GM21576 (cell line): ENCODE measurements at regions not wholly inside any gene's neighbourhood (a gene's known extent, or its start where the extent isn't known, plus 50 kb on each side); places are given as distances from the start of the nearest gene placed in this dataset.

Experiments used
- ATAC-seq: cut with Tn5 transposase; IDR thresholded peaks from one replicate; pipeline ENCODE4 v1.9.1; 2021; ENCODE audit warnings: mild to moderate bottlenecking, moderate library complexity; ENCODE audit not compliant: unreplicated experiment

DNA sequence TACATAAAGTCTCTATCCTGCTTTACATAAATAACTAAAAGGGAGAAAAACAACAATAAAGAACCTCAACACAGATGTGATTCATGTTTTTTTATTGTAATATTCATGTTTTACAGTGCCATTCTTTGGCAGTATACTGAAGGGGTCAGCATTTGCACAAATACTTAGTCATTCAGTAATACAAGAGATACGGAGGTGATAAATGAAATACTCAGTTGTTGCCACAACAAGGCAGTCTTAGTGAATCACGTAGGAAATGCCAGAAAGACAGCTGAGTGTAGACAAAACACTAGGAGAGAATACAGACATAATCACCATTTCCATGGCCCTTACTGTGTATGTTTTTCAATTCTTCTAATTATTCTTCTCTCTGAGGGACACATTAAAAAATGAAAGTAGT is 910.4 kb downstream of the METTL15 start:
- ATAC-seq = no peak

DNA sequence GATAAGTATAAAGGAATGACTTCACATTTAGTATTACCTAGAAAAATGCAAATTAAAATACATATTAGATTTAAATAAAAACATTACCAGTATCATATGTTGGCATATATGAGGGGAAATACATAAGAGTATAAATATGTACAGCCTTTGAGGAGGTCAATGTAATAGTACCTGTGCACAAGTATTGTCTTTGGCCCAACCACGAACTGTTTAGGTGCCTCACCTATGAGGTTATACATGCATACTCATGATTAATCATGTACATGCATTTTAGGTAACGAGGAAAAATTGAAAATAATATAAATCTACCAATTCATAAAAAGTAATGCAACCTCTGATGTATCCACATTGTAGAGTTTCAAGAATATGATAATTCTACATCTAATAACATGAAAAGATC is 909.8 kb downstream of the METTL15 start:
- no peak for ATAC-seq

DNA sequence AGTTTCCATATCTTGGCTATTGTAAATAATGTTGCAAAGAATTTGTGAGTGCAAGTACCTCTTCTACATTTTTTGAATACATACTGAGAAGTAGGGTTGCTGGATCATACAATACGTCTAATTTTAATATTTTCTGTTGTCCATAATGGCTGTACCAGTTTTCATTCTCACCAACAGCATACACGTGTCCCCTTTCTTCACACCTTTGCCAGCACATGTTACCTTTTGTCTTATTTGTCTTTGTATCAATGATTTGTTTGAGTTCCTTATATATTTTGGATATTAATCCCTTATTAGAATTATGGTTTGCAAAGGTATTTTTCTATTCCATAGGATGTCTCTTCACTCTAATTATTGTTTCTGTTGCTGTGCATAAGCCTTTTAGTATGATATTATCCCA is 904.3 kb downstream of the METTL15 start:
- ATAC-seq = no peak

DNA sequence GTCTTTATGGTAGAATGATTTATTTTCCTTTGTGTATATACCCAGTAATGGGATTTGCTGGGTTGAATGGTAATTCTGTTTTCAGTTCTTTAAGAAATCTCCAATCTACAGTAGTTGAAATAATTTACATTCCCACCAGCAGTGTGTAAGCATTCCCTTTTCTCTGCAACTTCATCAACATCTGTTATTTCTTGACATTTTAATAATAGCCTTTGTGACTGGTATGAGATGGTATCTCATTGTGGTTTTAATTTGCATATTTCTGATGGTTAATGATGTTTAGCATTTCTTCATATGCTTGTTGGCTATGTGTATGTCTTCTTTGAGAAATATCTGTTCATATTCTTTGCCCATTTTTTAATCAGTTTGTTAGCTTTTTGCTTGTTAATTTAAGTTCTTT is 901.2 kb downstream of the METTL15 start:
- ATAC-seq = no peak

DNA sequence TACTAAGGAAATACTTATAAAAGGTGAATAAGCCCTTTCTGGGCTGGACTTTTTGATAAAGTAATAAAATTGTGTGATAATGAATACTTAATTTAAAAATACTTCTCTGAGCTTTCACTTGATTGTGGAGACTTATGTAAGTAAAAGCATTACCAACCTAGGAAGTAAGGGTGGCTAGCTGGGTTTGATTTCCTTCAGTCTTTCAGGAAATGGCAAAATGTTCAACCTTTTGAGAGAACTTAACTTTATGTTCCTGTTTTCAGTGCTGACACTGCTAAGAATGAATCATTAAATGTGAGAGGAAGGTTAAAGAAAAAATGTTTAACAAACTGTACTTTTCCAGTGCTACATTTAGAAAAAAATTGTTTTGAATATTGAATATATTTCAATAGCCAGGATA is 900.3 kb downstream of the METTL15 start:
- no peak for ATAC-seq

DNA sequence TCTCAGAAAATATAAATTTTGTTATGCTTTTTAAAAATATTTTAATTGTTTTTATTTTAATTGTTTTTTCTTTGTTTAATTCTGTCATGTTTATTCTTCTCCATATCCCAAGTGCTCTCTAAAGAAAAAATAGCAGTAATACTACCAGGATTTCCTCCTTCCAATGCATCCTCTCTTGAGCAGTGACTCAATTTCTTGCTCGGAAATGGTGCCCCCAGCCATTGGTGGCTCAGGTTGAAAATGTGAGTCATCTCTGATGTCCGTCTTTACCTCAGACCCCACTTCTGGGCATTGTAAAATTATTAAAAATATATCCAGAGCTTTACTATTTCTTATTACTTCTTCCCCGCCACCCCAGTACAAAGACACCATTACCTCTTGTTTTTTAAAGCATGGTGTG is 898.5 kb downstream of the METTL15 start:
- no peak for ATAC-seq

DNA sequence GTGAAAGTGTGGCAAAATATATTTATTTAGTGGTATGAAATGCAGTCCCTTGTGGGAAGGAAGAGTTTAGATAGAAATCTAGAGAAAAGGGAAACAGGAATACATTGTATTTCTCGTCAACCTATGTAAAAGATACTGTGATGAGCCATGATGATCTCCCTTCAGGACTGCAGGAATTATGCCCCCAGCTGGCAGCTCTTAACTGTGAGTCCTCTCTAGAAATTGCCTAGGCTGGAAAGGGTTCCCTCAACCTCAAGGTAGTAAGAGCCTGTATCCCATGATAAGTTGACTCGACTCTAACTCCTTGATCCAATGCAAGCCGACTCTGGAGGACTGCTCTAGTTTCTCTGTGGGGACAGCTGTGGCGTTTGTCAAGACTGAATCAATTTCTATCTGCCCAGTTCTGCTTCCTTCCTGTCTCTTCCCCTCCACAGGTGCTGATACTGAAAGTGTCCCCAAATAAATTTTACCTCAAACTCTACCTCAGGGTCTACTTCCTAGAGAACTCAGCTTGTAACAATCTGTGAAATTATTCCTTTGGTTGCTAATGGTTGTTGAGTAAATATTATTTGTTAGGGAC is 897.3 kb downstream of the METTL15 start:
- ATAC-seq = no peak

DNA sequence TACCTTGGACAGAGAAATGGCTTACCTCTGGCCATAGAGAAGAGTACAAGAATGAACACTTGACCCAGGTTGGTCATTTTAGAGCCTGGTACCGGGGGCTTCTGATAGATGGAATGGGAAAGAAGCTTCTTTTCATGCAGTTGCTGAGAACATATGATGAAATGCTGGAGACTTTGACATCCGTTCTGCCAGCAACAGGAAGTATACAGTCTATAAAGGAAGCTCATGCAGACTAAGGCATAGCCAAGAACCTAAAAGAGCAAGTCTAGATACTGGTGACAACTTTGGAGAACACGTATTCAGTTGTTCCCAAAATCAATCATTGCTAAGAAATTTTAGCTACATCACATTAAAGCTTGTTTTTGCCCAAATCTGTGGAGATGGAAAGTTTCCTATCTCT is 894.6 kb downstream of the METTL15 start:
- ATAC-seq = no peak

DNA sequence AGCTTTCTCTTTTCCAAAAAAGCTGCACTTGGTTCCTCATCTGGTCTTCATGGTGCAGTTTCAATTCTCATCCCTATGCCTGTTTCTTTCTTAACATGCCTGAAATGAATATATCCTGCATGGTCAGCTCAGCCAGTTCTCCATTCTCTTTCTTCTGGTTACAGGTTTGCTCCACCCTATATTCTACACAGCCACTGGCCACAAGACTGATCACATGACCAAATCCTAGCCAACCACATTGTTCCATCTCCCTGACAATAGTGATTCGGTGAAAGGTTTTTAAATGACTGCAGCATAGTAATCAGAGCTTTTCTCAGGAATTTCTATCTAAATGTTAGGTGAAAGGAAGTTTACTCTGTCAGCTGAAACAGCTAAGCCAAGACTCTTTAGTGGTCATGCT is 891.4 kb downstream of the METTL15 start:
- no peak for ATAC-seq

DNA sequence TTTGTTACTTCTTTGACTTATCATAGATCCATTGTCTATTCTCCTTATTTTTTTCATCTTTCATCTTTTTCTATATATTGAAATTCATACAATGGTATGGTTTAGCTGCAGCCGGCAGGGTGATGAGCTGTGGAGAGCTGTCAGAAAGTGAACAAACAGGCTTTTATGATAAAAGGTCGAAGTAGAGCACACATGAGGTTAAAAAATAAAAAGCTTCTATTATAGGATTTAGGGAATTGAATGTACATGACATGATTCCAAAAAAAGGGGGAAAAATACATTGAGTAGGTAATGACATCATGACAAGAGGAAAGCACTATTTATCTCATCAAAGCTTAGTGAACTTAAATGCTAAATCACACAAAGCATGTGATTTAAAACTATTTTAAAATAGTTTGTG is 884.8 kb downstream of the METTL15 start:
- ATAC-seq = no peak

DNA sequence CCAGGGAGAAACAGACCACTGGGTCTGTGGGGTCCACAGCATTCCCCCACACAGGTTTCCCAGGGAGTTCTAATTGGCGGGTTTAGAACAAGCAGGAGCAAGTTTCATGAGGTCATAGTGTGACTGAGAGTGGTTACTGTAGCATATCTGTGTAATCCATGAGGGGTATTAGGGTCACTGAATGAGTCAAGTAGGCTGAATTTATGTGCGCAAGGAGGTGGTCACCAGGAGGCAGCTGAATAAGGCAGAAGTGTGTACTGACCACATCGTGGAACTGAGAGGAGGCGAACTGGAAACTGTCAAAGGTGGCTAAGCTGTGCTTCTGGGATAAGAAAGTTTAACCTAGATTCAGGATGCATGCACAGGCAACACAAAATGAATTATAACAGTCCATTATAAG is 876.0 kb downstream of the METTL15 start:
- ATAC-seq = no peak

DNA sequence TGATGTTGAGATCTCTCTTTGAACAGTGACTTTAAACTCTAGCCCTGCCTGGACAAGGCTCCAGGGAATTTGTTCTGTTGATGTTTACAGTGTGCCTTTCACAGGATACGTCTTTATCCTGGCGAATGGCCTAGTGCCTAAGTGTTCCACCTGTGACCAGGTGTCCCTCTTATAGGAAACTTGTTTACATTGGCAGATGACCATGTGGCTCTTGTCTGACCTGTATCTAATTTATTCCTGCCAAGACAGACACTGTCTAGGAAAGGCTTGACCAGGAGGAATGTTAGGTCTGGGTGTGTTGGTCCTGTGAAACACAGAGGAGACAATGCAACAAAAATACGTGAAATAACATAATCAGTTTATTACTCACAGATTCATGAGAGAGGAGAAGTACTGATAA is 875.6 kb downstream of the METTL15 start:
- no peak for ATAC-seq

DNA sequence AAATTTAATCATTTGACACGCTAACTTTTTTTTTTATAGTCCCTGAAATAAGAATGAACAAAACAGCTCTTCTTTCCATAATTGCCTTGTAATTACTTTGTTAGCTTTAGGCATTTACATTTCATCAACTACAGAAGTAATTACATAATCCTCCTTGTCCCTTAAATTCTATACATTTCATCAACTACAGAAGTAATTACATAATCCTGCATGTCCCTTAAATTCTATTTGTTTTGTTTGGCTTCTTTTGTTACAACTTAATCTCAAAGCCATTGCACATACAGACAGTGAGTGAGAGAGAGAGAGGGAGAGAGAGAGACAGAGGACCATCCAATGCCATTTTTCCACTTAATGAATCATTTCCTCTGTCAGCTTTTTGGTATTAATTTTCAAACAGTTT is 873.2 kb downstream of the METTL15 start:
- ATAC-seq = no peak

DNA sequence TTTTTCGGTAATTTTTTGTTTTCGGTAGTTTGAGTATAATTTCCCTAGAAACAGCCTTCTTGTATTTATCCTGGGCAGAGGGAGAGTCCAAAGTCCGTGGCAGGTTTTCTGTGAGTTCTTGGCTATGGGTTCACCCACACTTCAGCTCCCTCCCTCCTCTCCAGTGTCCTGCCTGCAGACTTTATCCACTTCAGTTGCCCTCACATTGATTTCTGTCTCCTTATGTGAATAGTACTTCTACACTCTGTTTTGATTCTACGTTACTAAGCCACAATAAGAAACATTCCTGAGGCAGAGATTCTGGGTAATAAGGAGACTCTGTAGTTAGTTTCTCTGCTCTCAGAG is 868.6 kb downstream of the METTL15 start:
- no peak for ATAC-seq

DNA sequence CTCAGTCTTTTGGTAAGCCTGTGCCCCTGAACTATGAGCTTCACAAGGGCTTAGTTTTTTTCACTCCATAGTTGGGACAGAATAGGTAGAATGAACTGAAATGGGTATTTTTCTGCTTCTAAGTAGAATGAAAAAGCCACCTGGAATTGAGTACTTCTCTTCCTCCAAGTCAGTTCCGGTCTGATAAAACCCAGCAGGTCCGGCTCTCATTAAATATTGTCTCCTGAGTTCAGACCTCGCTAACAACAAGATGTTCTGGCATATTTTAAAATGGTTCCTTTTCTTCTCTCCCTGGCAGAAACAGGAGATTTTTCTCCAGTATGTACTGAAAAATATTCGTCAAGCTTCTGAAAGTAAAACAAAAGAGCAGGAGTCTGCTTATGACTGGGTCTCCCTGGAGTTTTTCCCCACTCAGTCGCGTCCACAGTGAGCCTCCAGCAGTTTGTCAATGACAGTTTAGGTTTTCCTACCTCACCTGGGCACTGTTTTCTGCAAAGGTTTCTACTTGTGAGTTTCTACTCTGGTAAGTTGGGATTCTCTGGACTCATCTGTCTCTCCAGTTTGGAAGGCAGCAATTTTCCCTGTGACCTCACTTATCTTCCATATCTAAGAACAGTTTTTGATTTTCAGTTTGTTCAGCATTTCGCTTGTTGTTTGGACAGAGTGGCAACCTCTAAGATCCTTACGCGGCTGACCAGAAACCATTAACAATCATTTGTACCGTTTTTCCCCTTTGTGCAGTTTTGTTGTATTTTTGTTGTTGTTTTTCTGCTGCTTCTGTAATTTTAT is 868.0 kb downstream of the METTL15 start:
- ATAC-seq = no peak

DNA sequence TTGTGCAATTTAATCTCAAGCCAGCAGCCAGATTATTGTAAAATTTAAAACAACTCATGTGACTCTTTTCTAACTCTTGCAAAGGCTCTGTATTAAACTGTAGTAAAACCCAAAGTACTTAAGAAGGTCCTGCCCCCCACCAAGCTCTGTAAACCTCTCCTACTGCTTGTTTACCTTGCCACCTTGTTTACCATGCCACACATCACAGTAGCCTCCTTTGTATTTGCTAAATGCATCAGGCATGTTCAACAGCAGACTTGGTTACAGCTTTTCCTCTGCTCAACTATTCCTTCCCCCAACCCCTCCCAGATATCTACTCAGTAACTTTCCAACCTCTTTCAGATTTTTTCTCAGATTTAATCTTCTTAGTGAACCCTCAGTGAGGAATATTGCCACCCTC is 861.6 kb downstream of the METTL15 start:
- no peak for ATAC-seq

DNA sequence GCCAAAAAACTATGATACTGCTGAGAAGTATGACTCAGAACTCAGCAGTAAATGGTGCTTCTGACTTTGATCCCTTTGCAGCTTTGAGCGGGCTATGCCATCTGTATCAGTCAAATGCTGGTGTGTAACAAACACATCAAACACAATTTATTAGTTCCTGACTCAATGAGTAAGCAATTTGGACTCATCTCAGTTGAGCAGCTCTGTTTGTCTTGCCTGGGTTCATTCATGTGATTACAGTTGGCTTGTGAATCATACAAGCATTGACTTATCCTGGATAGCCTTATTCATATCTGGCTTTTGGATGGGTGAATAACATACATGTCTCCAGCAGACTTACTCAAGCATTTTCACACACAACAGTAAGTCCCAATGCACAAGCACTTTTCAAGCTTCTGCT is 858.8 kb downstream of the METTL15 start:
- no peak for ATAC-seq

DNA sequence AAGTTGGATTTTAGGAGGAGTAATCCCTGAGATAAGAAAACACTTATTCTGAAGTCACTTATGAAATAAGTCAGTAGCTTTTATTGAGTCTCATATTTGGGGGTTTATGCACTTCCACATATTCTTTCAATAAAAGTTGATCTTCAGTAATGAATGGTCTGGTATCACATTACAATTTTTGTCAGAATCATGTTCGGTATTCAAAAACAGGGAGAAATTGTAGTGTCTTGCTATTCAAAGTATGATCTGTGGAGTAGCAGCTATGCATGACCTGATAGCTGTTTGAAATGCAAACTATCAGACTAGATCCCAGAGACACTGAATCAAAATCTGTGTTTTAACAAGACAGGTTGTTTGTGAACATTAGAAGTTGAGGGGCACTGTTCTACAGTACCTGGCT is 857.6 kb downstream of the METTL15 start:
- no peak for ATAC-seq

DNA sequence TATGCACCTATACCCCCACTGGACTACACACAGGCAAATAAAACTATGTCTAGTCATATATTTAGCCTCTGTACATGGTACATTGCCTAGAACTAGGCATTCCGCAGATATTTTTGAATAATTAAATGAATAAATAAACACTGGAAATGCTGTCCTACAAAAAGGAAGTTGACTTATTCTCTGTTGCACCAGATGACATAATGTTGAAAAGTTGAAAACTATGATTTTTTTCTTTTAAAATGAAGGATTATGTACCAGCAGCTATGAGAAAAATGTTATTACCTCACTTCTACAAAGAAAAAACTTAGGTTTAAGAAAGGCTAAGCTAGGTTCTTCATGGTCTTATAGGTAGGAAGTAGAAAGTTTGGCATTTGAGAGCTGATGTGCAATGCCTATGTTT is 856.6 kb downstream of the METTL15 start:
- ATAC-seq = no peak

DNA sequence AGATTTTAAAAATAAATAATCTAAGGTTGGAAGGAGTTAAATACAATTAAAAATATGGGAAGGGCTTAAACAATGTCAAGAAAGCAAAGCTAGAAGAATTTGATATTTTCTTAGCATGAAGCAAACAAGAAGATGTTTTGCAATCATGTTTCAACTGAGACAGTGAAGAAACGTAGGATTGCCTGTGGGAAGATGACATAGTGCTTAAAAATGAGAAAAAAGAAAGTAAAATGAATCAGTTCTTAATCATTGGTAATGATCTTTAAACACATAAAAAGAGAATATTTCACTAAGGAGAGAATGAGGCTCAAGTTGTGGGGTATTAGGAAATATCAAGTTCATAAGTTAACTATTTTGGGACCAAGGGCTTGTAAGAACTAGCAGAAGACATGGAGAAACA is 855.0 kb downstream of the METTL15 start:
- ATAC-seq = no peak

DNA sequence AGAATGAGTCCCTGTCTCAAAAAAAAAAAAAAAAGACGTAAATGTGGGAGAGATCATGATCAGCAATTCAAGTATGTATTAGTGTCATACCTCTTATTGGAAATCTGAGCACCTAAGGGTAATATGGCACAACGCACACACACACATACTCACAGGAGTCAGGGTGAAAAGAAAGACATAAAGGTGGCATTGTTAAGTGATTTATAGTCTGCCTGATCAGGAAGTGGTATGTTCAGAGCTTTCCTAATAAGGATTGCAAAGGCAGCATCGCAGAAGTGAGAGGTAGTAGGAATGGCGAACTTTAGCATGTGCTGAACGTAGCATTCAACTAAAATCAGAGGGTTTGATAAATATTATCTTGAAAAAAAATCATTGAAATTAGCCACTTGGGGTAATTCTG is 854.3 kb downstream of the METTL15 start:
- no peak for ATAC-seq

DNA sequence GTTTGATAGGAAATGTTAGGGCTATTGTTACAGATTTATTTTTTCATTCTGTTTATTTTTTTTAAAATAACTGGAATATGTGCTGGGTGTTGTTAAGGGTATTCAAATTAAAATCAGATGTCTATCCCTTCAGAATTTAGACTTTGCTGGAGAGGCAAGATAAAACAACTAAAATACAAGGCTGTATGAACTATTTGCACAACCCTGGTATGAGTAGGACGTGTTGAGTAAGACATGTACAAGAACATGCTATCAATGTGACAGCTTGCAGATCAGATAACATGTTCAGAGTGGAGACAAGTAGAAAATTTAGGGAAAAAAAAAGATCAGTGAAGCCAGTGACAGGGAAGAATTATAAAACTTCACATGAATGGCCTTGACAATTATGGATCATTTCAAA is 853.5 kb downstream of the METTL15 start:
- ATAC-seq = no peak

DNA sequence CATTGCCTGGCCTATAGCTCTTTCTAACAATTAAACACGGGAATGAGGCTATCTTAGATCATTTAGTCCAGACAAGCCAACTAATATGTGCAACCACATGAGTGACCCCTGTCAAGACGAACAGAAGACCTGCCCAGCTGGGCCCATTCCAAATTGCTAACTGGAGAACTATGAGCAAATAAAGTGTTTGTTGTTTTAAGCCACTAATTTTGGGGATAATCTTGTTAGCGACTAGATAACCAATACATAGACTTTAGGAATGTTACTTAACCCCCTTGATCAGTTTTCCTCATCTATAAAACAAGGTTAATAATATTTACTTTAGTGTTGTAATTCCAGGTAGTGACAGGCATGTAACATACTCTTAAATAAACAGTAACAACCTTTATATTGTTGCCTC is 848.3 kb downstream of the METTL15 start:
- no peak for ATAC-seq
